ENCODE measurements at regions not wholly inside any gene's neighbourhood (a gene's known extent, or its start where the extent isn't known, plus 50 kb on each side); places are given as distances from the start of the nearest gene placed in this dataset.

GRCh38 chr6:15145821-15146220 is 100.0 kb upstream of the JARID2 start (continued):
- TF ChIP-seq ARID4B (CRISPR knock-in tag; IDR thresholded peaks at IDR 0.05; ENCODE audit: borderline replicate concordance), result no peak
- no peak for TF ChIP-seq ZBTB43 (CRISPR knock-in tag; IDR thresholded peaks at IDR 0.05)
- no peak for TF ChIP-seq PRRX2 (CRISPR knock-in tag; IDR thresholded peaks at IDR 0.05)

- ATAC-seq (no peak), DNase-seq (ENCODE audit: low spot score) (no peak)
- H3K4me1 Mint-ChIP-seq, result peaks cover 5% of the 10 kb centered on the region
- no peaks in the 10 kb centered on the region for H3K36me3 Mint-ChIP-seq
- no peaks in the 10 kb centered on the region for H3K9me3 Mint-ChIP-seq
- ChIA-PET POLR2A (no interaction called here), CTCF (no interaction called here)
- TF ChIP-seq GRHL2 (CRISPR knock-in tag; IDR thresholded peaks at IDR 0.05; ENCODE audit: insufficient replicate concordance, severe bottlenecking), result no peak
- no peak for TF ChIP-seq PRRX2 (CRISPR knock-in tag; IDR thresholded peaks at IDR 0.05)
- no peak for TF ChIP-seq NR1H2 (CRISPR knock-in tag; IDR thresholded peaks at IDR 0.05)
- TF ChIP-seq ZBTB43 (CRISPR knock-in tag; IDR thresholded peaks at IDR 0.05), result no peak
- TF ChIP-seq HMGA2 (CRISPR knock-in tag; IDR thresholded peaks at IDR 0.05), result no peak
- no peak overlapping the region for H3K4me3 Mint-ChIP-seq
- no peaks in the 10 kb centered on the region; the same call in none of the 2 replicates for H3K27me3 Mint-ChIP-seq (ENCODE audit: low read depth)
- H3K27ac Mint-ChIP-seq, result no peak overlapping the region; the same call in 1 of the 2 replicates
These were observed 98.0 kb upstream of the JARID2 start for GRCh38 chr6:15147827-15148226.

- Mint-ChIP-seq H3K4me1 (peaks cover 5% of the 10 kb centered on the region), H3K27me3 (ENCODE audit: low read depth) (no peaks in the 10 kb centered on the region; the same call in none of the 2 replicates), H3K9me3 (no peaks in the 10 kb centered on the region), H3K27ac (peak overlapping the region; percentile 6; the same call in 1 of the 2 replicates), H3K36me3 (no peaks in the 10 kb centered on the region), H3K4me3 (no peak overlapping the region)
- ChIA-PET CTCF (no interaction called here), POLR2A (no interaction called here)
- no peak for DNase-seq (ENCODE audit: low spot score)
- no peak for TF ChIP-seq ESRRA (CRISPR knock-in tag; IDR thresholded peaks at IDR 0.05; ENCODE audit: borderline replicate concordance)
- TF ChIP-seq EMX1 (CRISPR knock-in tag; IDR thresholded peaks at IDR 0.05), result no peak
- peak; percentile 92 for ATAC-seq
These were observed 97.4 kb upstream of the JARID2 start for GRCh38 chr6:15148356-15148946.

DNA sequence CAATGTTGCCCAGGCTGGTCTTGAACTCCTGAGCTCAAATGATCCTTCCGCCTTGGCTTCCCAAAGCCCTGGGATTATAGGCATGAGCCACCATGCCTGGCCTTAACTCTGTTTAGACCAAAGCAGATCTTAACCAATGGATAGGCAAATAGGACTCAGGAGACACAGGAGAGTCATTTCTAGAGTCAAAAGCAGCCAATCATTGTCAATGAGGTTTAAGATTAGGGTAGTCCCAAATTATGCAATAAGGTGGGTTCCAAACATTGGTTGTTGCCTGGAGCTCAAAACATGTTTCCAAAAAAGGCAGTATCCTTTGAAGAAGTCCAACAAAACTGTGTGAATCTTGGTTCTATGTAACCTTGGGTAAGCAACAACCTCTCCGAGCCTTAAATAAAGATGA is 95.7 kb upstream of the JARID2 start:
- CTCF ChIA-PET, result no interaction called here

DNA sequence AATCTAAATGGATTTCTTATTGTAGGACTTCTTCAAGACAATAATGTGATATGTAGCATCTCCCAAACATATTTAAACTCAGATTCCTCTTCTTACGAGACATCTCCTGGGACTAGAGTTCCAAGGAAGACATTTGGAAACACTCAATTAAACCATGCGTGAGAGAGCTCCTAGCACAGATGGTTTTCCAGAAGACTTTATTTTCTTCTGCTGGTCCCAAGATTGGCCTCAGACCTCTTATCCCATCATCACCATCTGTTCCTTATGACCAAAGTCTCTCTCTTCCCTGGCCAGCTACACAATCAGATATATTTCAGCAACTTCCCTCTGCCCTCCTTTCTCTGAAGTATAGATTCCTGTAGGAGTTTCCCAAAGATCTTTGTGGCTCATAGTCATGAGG is 93.2 kb upstream of the JARID2 start:
- Mint-ChIP-seq H3K27me3 (ENCODE audit: low read depth) (no peaks in the 10 kb centered on the region), H3K4me3 (no peak overlapping the region), H3K9me3 (no peaks in the 10 kb centered on the region; the same call in 1 of the 2 replicates), H3K36me3 (no peaks in the 10 kb centered on the region), H3K4me1 (peaks cover 5% of the 10 kb centered on the region), H3K27ac (0 out of 2 replicates have a peak overlapping the region, but pooled peaks have one; percentile 2)
- ChIA-PET POLR2A (no interaction called here), CTCF (no interaction called here)
- DNase-seq (ENCODE audit: low spot score) (no peak), ATAC-seq (no peak)
- TF ChIP-seq ARID4B (CRISPR knock-in tag; IDR thresholded peaks at IDR 0.05; ENCODE audit: borderline replicate concordance) (no peak), TP53 (CRISPR knock-in tag; IDR thresholded peaks at IDR 0.05) (no peak), KAT7 (CRISPR knock-in tag; IDR thresholded peaks at IDR 0.05; ENCODE audit: borderline replicate concordance) (no peak), OVOL2 (CRISPR knock-in tag; IDR thresholded peaks at IDR 0.05; ENCODE audit: borderline replicate concordance) (no peak), TEAD1 (CRISPR knock-in tag; IDR thresholded peaks at IDR 0.05) (no peak), FOXP1 (CRISPR knock-in tag; IDR thresholded peaks at IDR 0.05; ENCODE audit: borderline replicate concordance) (no peak), ETV6 (CRISPR knock-in tag; IDR thresholded peaks at IDR 0.05) (no peak), ZNF317 (CRISPR knock-in tag; IDR thresholded peaks at IDR 0.05; ENCODE audit: borderline replicate concordance, low read depth) (no peak), PRRX2 (CRISPR knock-in tag; IDR thresholded peaks at IDR 0.05) (no peak)

More for the DNA sequence above, 95.7 kb upstream of the JARID2 start:
- DNase-seq (ENCODE audit: low spot score) (no peak), ATAC-seq (no peak)
- H3K4me3 Mint-ChIP-seq, result no peak overlapping the region
- no peaks in the 10 kb centered on the region for H3K27me3 Mint-ChIP-seq (ENCODE audit: low read depth)
- POLR2A ChIA-PET, result no interaction called here
- peaks cover 5% of the 10 kb centered on the region for H3K4me1 Mint-ChIP-seq
- H3K36me3 Mint-ChIP-seq, result no peaks in the 10 kb centered on the region
- no peak for TF ChIP-seq TEAD4 (CRISPR knock-in tag; IDR thresholded peaks at IDR 0.05)
- no peaks in the 10 kb centered on the region for H3K9me3 Mint-ChIP-seq
- no peak overlapping the region for H3K27ac Mint-ChIP-seq
